ENCODE measurements at regions not wholly inside any gene's neighbourhood (a gene's known extent, or its start where the extent isn't known, plus 50 kb on each side); places are given as distances from the start of the nearest gene placed in this dataset.

GRCh38 chr7:81081616-81082015 is 162.8 kb upstream of the SEMA3C start:
- TF ChIP-seq CTCF (optimal IDR thresholded peaks at IDR 0.05 in 1 of 3, IDR thresholded peaks at IDR 0.05 in 1 of 3, conservative IDR thresholded peaks at IDR 0.05 in 1 of 3; ENCODE audit: extremely low read depth in 1 of 3, insufficient read depth in 2 of 3, low read length in 3 of 3) (no peak), EZH2 (IDR thresholded peaks at IDR 0.05; ENCODE audit: low read length) (no peak)
